ENCODE measurements at regions not wholly inside any gene's neighbourhood (a gene's known extent, or its start where the extent isn't known, plus 50 kb on each side); places are given as distances from the start of the nearest gene placed in this dataset.
A peak's percentile ranks its signal among the peaks of the same experiment; 100 is the strongest.

GRCh38 chr13:31964168-31964567, 67.4 kb upstream of the FRY start:
- no peaks in the 10 kb centered on the region for H3K4me1 Mint-ChIP-seq
- H3K27ac ChIP-seq, result no peak overlapping the region
- H3K9me3 Mint-ChIP-seq, result peaks cover 10% of the 10 kb centered on the region
- no peaks in the 10 kb centered on the region for H3K9me3 ChIP-seq (ENCODE audit: low read depth)
- TF ChIP-seq EZH2phosphoT487 (IDR thresholded peaks at IDR 0.05) (no peak), CTCF (IDR thresholded peaks at IDR 0.05) (no peak)
- no peak overlapping the region for H3K4me3 ChIP-seq
- H3K27ac Mint-ChIP-seq, result no peak overlapping the region
- peaks cover 3% of the 10 kb centered on the region for H3K27me3 Mint-ChIP-seq (ENCODE audit: insufficient read depth, low read depth)
- H3K36me3 ChIP-seq, result no peaks in the 10 kb centered on the region
- H3K27me3 ChIP-seq, result no peaks in the 10 kb centered on the region
- no peak overlapping the region for H3K4me2 ChIP-seq
- H3K36me3 Mint-ChIP-seq, result no peaks in the 10 kb centered on the region
- no peaks in the 10 kb centered on the region for H3K4me1 ChIP-seq
- no peak for DNase-seq (ENCODE audit: low spot score)
- no peaks in the 10 kb centered on the region for H3F3A ChIP-seq (ENCODE audit: low read depth)
- no peak overlapping the region for H2AFZ ChIP-seq (replicated peaks)
- H3K4me3 Mint-ChIP-seq, result no peak overlapping the region
- H4K20me1 ChIP-seq (ENCODE audit: low read depth), result no peaks in the 10 kb centered on the region
- no peaks in the 10 kb centered on the region for H3K79me2 ChIP-seq (ENCODE audit: low read depth)
- H3K9ac ChIP-seq, result no peak overlapping the region

- H3F3A ChIP-seq (ENCODE audit: low read depth), result no peaks in the 10 kb centered on the region
- H3K27ac Mint-ChIP-seq, result no peak overlapping the region
- no peaks in the 10 kb centered on the region for H3K36me3 ChIP-seq
- H3K4me1 Mint-ChIP-seq, result no peaks in the 10 kb centered on the region
- no peak for TF ChIP-seq EZH2phosphoT487 (IDR thresholded peaks at IDR 0.05)
- no peak for TF ChIP-seq CTCF (IDR thresholded peaks at IDR 0.05)
- H3K9ac ChIP-seq, result no peak overlapping the region
- H3K4me3 ChIP-seq, result no peak overlapping the region
- no peak overlapping the region for H3K4me2 ChIP-seq
- H3K27me3 Mint-ChIP-seq (ENCODE audit: insufficient read depth, low read depth), result peaks cover 3% of the 10 kb centered on the region
- no peak overlapping the region for H3K4me3 Mint-ChIP-seq
- no peak overlapping the region for H3K27ac ChIP-seq
- H2AFZ ChIP-seq (replicated peaks), result no peak overlapping the region
- peaks cover 10% of the 10 kb centered on the region for H3K9me3 Mint-ChIP-seq
- no peaks in the 10 kb centered on the region for H3K9me3 ChIP-seq (ENCODE audit: low read depth)
- no peaks in the 10 kb centered on the region for H4K20me1 ChIP-seq (ENCODE audit: low read depth)
- DNase-seq (ENCODE audit: low spot score), result no peak
- no peaks in the 10 kb centered on the region for H3K36me3 Mint-ChIP-seq
- H3K79me2 ChIP-seq (ENCODE audit: low read depth), result no peaks in the 10 kb centered on the region
- no peaks in the 10 kb centered on the region for H3K27me3 ChIP-seq
- no peaks in the 10 kb centered on the region for H3K4me1 ChIP-seq
Observed at GRCh38 chr13:31965361-31966066, 66.1 kb upstream of the FRY start.

- no peaks in the 10 kb centered on the region for H3K36me3 ChIP-seq
- no peak for DNase-seq (ENCODE audit: low spot score)
- no peaks in the 10 kb centered on the region for H3F3A ChIP-seq (ENCODE audit: low read depth)
- peak; percentile 28 for TF ChIP-seq CTCF (IDR thresholded peaks at IDR 0.05)
- TF ChIP-seq EZH2 (IDR thresholded peaks at IDR 0.05), result no peak
- no peak for TF ChIP-seq EZH2phosphoT487 (IDR thresholded peaks at IDR 0.05)
- no peak overlapping the region for H3K27ac Mint-ChIP-seq
- H3K4me3 ChIP-seq, result no peak overlapping the region
- no peaks in the 10 kb centered on the region for H4K20me1 ChIP-seq (ENCODE audit: low read depth)
- H3K9ac ChIP-seq, result no peak overlapping the region
- no peak overlapping the region for H3K27ac ChIP-seq
- no peaks in the 10 kb centered on the region for H3K4me1 ChIP-seq
- no peaks in the 10 kb centered on the region for H3K36me3 Mint-ChIP-seq
- no peak overlapping the region for H3K4me2 ChIP-seq
- H3K27me3 Mint-ChIP-seq (ENCODE audit: insufficient read depth, low read depth), result peaks cover 3% of the 10 kb centered on the region
- no peak overlapping the region for H2AFZ ChIP-seq (replicated peaks)
- H3K4me1 Mint-ChIP-seq, result no peaks in the 10 kb centered on the region
- no peak overlapping the region for H3K4me3 Mint-ChIP-seq
- no peaks in the 10 kb centered on the region for H3K79me2 ChIP-seq (ENCODE audit: low read depth)
- H3K9me3 ChIP-seq (ENCODE audit: low read depth), result no peaks in the 10 kb centered on the region
- no peaks in the 10 kb centered on the region for H3K27me3 ChIP-seq
- peaks cover 10% of the 10 kb centered on the region for H3K9me3 Mint-ChIP-seq
Observed at GRCh38 chr13:31967155-31967554, 64.4 kb upstream of the FRY start.
